ENCODE measurements at regions not wholly inside any gene's neighbourhood (a gene's known extent, or its start where the extent isn't known, plus 50 kb on each side); places are given as distances from the start of the nearest gene placed in this dataset.

DNA sequence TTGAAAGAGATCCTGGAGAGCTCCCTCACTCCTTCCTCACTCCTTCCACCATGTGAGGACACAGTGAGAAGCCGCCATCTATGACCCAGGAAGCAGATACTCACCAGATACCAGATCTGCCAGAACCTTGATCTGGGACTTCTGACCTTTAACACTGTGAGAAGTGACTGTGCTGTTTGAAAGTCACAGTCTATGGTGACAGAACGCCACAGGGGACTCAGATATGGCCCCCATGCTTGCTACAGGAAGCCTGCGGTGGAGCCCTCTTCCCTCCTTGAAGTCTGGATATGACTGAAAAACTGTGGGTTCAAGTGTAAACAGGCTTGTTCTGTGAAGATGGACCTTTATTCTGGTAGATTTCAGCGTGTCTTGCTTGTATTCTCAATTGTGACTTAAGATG is 297.8 kb downstream of the KLF6 start:
- Histone ChIP-seq H3K4me3 (ENCODE audit: low read length) (no peak overlapping the region), H3K27me3 (replicated peaks; ENCODE audit: control insufficient read depth, insufficient read depth, low read length) (no peaks in the 10 kb centered on the region), H3K9ac (ENCODE audit: low read length) (no peak overlapping the region), H3K9me3 (ENCODE audit: control insufficient read depth, low read length) (no peaks in the 10 kb centered on the region), H3K36me3 (ENCODE audit: control insufficient read depth, insufficient read depth, low read length, severe bottlenecking) (no peaks in the 10 kb centered on the region), H3K4me1 (ENCODE audit: control insufficient read depth, insufficient read depth, low read length) (peaks cover 6% of the 10 kb centered on the region)
- no peak for DNase-seq (ENCODE audit: low read depth)

DNA sequence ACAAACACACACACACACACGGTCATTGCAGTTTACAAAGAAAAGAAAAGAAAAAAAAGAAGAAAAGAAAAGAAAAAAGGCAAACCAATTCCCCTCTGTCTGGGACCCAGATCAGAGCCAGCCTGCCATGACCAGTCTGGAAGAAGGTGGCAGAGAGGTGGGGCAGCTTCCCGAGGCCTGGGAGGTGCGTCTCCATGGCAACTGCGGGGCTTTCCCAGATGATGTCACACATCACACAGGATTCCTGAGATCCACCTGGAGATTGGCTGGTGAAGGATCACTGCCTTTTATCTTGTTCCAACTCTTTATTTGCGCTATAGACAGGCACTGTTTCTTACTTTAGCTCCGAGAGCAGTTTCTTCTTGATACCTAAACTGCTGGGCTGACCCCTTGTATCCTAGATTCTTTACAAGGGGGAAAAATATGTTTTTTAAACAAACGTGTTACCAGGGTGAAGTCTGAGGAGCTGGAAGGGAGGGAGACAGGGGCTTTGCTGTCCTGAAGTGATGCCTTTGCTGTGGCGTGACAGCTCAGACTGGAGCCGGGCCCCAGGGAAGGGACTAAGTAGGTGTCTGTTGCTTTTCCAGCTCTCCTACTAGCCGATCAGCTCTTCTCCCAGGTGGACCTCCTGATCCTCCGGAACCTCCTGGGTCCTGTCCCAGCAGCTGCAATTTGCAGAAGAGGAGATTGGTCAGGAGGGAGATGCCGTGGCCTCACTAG is 298.5 kb downstream of the KLF6 start:
- H3K4me1 ChIP-seq (ENCODE audit: control insufficient read depth, insufficient read depth, low read length): peaks cover 10% of the 10 kb centered on the region
- no peaks in the 10 kb centered on the region for H3K36me3 ChIP-seq (ENCODE audit: control insufficient read depth, insufficient read depth, low read length, severe bottlenecking)
- no peaks in the 10 kb centered on the region for H3K27me3 ChIP-seq (replicated peaks; ENCODE audit: control insufficient read depth, insufficient read depth, low read length)
- no peak for DNase-seq (ENCODE audit: low read depth)
- H3K4me3 ChIP-seq (ENCODE audit: low read length): no peak overlapping the region
- no peak overlapping the region for H3K9ac ChIP-seq (ENCODE audit: low read length)
- no peaks in the 10 kb centered on the region for H3K9me3 ChIP-seq (ENCODE audit: control insufficient read depth, low read length)

DNA sequence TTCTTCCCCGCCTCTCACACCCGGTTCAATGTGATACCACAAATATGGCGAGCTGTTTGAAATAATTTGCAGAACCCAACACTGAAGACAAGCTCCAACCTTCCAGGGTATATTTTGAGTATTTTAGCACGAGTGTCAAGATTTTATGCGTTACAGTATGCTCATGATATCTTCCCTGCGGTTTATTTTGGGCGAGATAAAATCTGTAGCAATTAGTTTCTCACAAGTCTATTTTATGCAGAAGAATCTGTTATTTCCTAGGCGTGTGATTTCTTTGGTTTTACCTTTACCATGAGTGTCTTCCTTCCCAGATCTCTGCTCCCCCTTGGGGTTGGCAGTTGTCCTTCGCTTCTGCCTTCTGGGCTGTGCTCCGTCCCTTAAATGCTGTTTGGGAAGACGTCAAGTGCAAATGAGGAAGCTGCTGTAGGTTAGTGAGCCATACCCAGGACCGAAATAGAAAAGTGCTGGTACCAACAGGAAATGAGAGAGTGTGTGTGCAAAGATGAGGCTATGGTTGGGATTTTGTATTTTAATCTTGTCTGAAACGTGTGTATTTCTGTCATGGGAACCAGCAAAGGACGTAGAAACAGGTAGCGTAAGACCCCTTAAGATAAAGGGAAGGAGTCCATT is 299.8 kb downstream of the KLF6 start:
- Histone ChIP-seq H3K9me3 (ENCODE audit: control insufficient read depth, low read length) (no peaks in the 10 kb centered on the region), H3K9ac (ENCODE audit: low read length) (no peak overlapping the region), H3K4me3 (ENCODE audit: low read length) (no peak overlapping the region), H3K4me1 (ENCODE audit: control insufficient read depth, insufficient read depth, low read length) (peaks cover 10% of the 10 kb centered on the region), H3K36me3 (ENCODE audit: control insufficient read depth, insufficient read depth, low read length, severe bottlenecking) (no peaks in the 10 kb centered on the region), H3K27me3 (replicated peaks; ENCODE audit: control insufficient read depth, insufficient read depth, low read length) (no peaks in the 10 kb centered on the region)
- no peak for DNase-seq (ENCODE audit: low read depth)

DNA sequence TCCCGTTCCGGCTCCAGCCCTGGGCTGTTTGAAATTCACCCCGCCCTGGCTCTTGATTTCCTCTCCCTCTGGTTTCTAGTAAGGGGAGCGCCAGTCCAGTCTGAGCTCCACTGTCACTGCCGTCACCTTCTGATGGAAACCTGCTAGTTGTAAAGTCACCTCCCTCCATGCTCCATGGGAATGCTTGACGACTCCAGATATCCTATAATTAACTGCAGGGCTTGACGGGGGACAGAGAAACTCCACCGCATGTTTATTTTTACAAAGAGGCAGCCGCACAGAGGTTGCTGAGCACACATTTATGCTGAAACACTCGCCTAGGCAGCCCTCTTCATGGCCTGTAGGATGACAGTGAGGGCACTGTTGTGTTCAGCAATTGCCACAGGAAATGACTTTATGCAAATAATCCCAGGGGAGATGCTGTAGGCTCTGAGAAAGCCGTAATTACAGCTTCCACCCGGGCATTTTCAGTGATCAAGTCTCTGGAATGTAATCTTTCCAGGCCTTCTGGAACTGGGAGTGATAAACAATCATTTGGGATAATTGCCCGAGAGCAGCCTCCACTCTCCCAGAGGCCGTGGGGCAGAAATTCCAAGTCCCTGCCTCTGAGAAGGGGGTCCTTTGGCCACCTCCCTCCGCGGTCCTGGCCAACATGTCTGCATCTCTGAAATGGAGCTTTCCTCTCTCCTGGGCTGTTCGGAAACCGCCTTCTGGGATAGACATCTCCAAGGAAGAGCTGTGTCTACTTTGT is 300.5 kb downstream of the KLF6 start:
- no peaks in the 10 kb centered on the region for H3K36me3 ChIP-seq (ENCODE audit: control insufficient read depth, insufficient read depth, low read length, severe bottlenecking)
- DNase-seq (ENCODE audit: low read depth): peak; percentile 22
- no peak overlapping the region for H3K4me3 ChIP-seq (ENCODE audit: low read length)
- no peaks in the 10 kb centered on the region for H3K9me3 ChIP-seq (ENCODE audit: control insufficient read depth, low read length)
- H3K27me3 ChIP-seq (replicated peaks; ENCODE audit: control insufficient read depth, insufficient read depth, low read length): no peaks in the 10 kb centered on the region
- peaks cover 10% of the 10 kb centered on the region for H3K4me1 ChIP-seq (ENCODE audit: control insufficient read depth, insufficient read depth, low read length)
- H3K9ac ChIP-seq (ENCODE audit: low read length): no peak overlapping the region

DNA sequence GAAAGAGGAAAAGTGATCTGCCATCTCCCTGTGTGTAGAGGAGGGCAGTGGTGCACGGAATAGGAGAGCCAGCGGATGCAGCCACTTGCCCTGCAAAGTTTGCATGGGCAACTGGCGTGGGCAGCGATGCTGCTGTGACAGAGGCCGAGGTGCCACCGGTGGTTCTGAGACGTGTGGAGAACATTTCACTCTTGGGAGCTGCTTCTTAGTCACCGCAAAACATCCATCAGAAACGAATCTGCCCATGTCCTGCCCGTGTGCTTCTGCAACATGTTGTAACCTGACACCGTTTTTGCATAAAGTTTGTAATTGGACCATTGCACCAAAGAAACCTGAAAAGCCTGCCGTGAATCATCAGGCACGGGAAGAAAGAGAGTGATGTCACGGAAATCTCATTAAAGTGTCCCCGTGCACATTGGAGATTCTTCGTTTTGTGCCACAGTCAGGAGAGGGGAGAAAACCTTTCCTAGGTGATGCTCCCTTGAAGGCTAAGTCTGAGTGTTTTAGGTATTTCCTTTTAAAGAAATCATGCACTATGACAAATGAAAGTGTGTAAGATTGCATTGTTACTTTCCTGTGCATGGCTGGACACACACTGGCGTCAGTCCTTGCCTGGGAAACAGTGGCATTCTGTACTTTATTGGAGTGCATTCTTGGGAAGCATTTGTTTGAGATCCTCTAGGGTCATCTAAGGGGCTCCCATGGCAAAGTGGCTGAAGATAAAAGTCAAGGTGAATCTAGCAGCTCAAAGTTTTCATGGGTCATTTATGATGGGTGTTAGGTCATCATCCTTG is 302.6 kb downstream of the KLF6 start:
- peak overlapping the region; percentile 57 for H3K4me3 ChIP-seq (ENCODE audit: low read length)
- H3K4me1 ChIP-seq (ENCODE audit: control insufficient read depth, insufficient read depth, low read length): peaks cover 21% of the 10 kb centered on the region
- no peak overlapping the region for H3K9ac ChIP-seq (ENCODE audit: low read length)
- H3K36me3 ChIP-seq (ENCODE audit: control insufficient read depth, insufficient read depth, low read length, severe bottlenecking): no peaks in the 10 kb centered on the region
- H3K9me3 ChIP-seq (ENCODE audit: control insufficient read depth, low read length): no peaks in the 10 kb centered on the region
- H3K27me3 ChIP-seq (replicated peaks; ENCODE audit: control insufficient read depth, insufficient read depth, low read length): no peaks in the 10 kb centered on the region
- DNase-seq (ENCODE audit: low read depth): peak; percentile 93

DNA sequence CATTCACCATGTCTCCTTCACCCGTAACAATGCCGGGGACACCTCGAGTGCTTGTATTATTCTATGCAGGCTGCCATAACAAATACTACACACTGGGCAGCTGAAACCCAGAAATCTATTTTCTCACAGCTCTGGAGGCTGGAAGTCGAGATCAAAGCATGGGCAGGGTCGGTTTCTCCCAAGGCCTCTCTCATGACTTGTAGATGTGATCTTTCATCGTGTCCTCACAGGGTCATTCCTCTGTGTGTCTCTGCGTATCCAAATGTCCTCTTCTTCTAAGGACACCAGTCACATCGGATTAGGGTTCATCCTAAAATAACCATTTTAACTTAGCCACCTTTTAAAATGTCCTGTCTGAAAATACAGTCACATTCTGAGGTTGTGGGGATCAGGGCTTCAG is 303.5 kb downstream of the KLF6 start:
- Histone ChIP-seq H3K9me3 (ENCODE audit: control insufficient read depth, low read length) (no peaks in the 10 kb centered on the region), H3K4me3 (ENCODE audit: low read length) (no peak overlapping the region), H3K9ac (ENCODE audit: low read length) (no peak overlapping the region), H3K36me3 (ENCODE audit: control insufficient read depth, insufficient read depth, low read length, severe bottlenecking) (no peaks in the 10 kb centered on the region), H3K27me3 (replicated peaks; ENCODE audit: control insufficient read depth, insufficient read depth, low read length) (no peaks in the 10 kb centered on the region), H3K4me1 (ENCODE audit: control insufficient read depth, insufficient read depth, low read length) (peaks cover 25% of the 10 kb centered on the region)
- DNase-seq (ENCODE audit: low read depth): no peak

DNA sequence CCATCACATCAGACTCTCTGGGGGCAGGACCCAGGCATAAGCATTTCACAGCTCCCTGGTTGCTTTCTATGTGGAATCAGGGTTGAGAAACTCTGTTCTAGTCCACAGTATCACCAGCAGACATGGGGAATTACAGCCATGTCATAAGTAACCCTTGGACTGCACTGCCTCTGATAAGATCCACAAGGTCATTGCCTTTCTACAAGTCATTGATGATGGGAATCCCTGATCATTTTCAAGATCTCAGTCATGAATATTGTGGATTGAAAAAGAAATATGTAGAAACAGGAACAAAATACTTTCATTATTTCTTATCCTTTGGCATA is 304.1 kb downstream of the KLF6 start:
- H3K4me3 ChIP-seq (ENCODE audit: low read length): no peak overlapping the region
- H3K9me3 ChIP-seq (ENCODE audit: control insufficient read depth, low read length): no peaks in the 10 kb centered on the region
- no peaks in the 10 kb centered on the region for H3K36me3 ChIP-seq (ENCODE audit: control insufficient read depth, insufficient read depth, low read length, severe bottlenecking)
- peaks cover 25% of the 10 kb centered on the region for H3K4me1 ChIP-seq (ENCODE audit: control insufficient read depth, insufficient read depth, low read length)
- H3K9ac ChIP-seq (ENCODE audit: low read length): no peak overlapping the region
- H3K27me3 ChIP-seq (replicated peaks; ENCODE audit: control insufficient read depth, insufficient read depth, low read length): no peaks in the 10 kb centered on the region
- no peak for DNase-seq (ENCODE audit: low read depth)

DNA sequence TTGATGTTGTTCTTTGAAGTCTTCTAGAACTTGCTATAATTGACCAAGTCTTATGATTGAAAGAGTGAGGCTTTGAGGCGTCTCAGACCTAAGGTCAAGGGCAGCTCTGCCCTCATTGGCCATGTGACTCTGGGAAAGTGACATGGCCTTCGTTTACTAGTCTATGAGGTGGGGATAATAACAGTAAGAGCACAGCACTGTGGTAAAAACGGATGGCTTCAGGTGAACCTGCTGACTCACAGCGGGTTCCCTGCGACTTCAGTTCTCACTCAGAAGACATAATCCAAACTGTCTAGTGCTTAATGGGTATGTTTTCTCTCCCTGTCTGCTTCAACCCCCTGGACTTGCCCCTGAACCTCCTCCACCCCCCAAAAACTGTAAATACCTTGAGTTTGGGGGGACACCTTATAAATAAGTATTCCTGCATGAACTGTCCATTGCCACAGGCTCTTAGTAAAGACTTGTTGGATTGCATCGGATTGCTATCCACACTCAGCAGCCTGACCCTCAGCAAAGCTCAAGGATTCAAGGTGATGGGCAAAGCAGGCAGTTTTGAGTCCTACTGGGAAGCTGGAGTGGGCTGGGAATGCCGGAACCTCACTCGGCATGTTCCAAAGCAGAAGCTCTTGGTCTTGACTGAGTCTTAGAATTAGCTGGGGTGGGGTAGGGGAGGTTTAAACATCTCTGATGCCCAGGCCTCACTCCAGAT is 304.6 kb downstream of the KLF6 start:
- Histone ChIP-seq H3K9me3 (ENCODE audit: control insufficient read depth, low read length) (no peaks in the 10 kb centered on the region), H3K36me3 (ENCODE audit: control insufficient read depth, insufficient read depth, low read length, severe bottlenecking) (no peaks in the 10 kb centered on the region), H3K27me3 (replicated peaks; ENCODE audit: control insufficient read depth, insufficient read depth, low read length) (no peaks in the 10 kb centered on the region), H3K4me3 (ENCODE audit: low read length) (no peak overlapping the region), H3K9ac (ENCODE audit: low read length) (no peak overlapping the region), H3K4me1 (ENCODE audit: control insufficient read depth, insufficient read depth, low read length) (peaks cover 26% of the 10 kb centered on the region)
- no peak for DNase-seq (ENCODE audit: low read depth)

DNA sequence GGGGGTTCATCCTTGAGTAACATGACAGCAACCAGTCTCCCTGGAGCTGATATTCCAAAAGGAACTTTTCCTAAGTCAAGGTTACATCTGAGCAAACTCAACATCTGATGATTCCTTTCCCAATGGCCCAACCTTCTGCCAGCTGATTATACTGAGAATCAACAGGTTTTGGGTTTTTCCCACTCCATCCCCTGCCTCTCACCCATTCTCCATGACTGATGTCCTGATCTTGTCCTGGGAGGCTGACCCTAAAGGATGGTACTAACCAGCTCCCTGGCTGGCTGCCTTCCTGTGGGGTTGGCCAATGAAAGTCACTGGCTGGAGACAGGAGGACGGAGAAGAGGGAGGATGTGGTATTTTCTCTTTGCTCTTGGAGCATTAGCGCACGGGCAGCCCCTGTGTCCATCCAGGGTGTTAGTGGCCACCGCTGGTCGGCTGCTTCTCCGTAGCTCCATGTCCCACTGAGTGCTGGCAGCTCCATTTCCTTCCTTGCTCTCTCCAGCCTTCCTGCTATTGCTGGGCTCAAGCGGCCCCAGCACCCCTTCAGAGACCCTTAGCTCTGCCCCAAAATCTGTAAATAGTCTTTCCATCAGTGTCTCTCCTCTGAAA is 306.2 kb upstream of the PITRM1 start:
- DNase-seq (ENCODE audit: low read depth): no peak
- no peaks in the 10 kb centered on the region for H3K36me3 ChIP-seq (ENCODE audit: control insufficient read depth, insufficient read depth, low read length, severe bottlenecking)
- H3K4me3 ChIP-seq (ENCODE audit: low read length): no peak overlapping the region
- peaks cover 28% of the 10 kb centered on the region for H3K4me1 ChIP-seq (ENCODE audit: control insufficient read depth, insufficient read depth, low read length)
- no peaks in the 10 kb centered on the region for H3K27me3 ChIP-seq (replicated peaks; ENCODE audit: control insufficient read depth, insufficient read depth, low read length)
- no peak overlapping the region for H3K9ac ChIP-seq (ENCODE audit: low read length)
- H3K9me3 ChIP-seq (ENCODE audit: control insufficient read depth, low read length): no peaks in the 10 kb centered on the region

DNA sequence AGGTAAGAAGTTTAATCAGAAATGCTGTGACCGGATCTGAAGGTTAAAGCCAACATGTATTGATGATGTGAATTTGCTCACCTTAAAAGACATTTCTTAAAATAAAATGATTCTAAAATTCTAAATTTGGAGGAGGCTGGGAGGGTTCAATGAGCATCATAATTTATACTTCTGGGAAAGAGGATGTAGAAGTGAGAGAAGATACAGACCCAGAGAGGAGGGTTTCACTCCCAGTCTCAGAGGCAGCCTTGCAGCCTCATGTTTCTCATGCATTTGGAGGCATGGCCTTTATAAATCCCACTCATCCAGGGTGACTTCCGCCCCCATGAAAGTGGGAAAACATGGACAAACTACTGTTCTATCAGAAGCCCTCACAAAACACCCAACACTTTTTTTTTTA is 305.6 kb upstream of the PITRM1 start:
- H3K27me3 ChIP-seq (replicated peaks; ENCODE audit: control insufficient read depth, insufficient read depth, low read length): no peaks in the 10 kb centered on the region
- H3K36me3 ChIP-seq (ENCODE audit: control insufficient read depth, insufficient read depth, low read length, severe bottlenecking): no peaks in the 10 kb centered on the region
- peaks cover 34% of the 10 kb centered on the region for H3K4me1 ChIP-seq (ENCODE audit: control insufficient read depth, insufficient read depth, low read length)
- DNase-seq (ENCODE audit: low read depth): no peak
- no peaks in the 10 kb centered on the region for H3K9me3 ChIP-seq (ENCODE audit: control insufficient read depth, low read length)
- peak overlapping the region; percentile 57 for H3K9ac ChIP-seq (ENCODE audit: low read length)
- no peak overlapping the region for H3K4me3 ChIP-seq (ENCODE audit: low read length)
